Caki2 (cell line): ENCODE measurements at regions not wholly inside any gene's neighbourhood (a gene's known extent, or its start where the extent isn't known, plus 50 kb on each side); places are given as distances from the start of the nearest gene placed in this dataset.
A peak's percentile ranks its signal among the peaks of the same experiment; 100 is the strongest.

Experiments used
- DNase-seq: peaks from one replicate; pipeline ENCODE4 v3.0.0-alpha.2; 2015; ENCODE audit warnings: low read depth
- in situ Hi-C: cut with HindIII; loops from 2 replicates; pipeline ENCODE4 v1.10.0; 2016; ENCODE audit warnings: low sequenced_read_pairs, low pct_unique_long_range_greater_than_20kb, mixed read lengths

- DNase-seq, result no peak
- in situ Hi-C loops, result no loop called here
Observed at GRCh38 chr2:43082111-43082894, 144.1 kb downstream of the ZFP36L2 start.

GRCh38 chr2:43081131-43081765 is 145.2 kb downstream of the ZFP36L2 start:
- in situ Hi-C loops, result no loop called here
- DNase-seq, result no peak

- DNase-seq, result no peak
- in situ Hi-C loops, result no loop called here
Observed at GRCh38 chr2:43080571-43081021, 145.8 kb downstream of the ZFP36L2 start.

GRCh38 chr2:43078781-43079755 is 147.3 kb downstream of the ZFP36L2 start:
- in situ Hi-C loops, result no loop called here
- no peak for DNase-seq

- no peak for DNase-seq
- in situ Hi-C loops, result no loop called here
Observed at GRCh38 chr2:43078301-43078700, 148.1 kb downstream of the ZFP36L2 start.

- in situ Hi-C loops, result no loop called here
- no peak for DNase-seq
Observed at GRCh38 chr2:43077876-43078275, 148.5 kb downstream of the ZFP36L2 start.

- in situ Hi-C loops, result no loop called here
- no peak for DNase-seq
Observed at GRCh38 chr2:43076676-43077075, 149.7 kb downstream of the ZFP36L2 start.

- DNase-seq, result no peak
- in situ Hi-C loops, result no loop called here
Observed at GRCh38 chr2:43075811-43076585, 150.4 kb downstream of the ZFP36L2 start.

GRCh38 chr2:43075054-43075593 is 151.3 kb downstream of the ZFP36L2 start:
- in situ Hi-C loops, result no loop called here
- DNase-seq, result peak; percentile 35

GRCh38 chr2:43074592-43075053 is 151.8 kb downstream of the ZFP36L2 start:
- no peak for DNase-seq
- in situ Hi-C loops, result no loop called here

GRCh38 chr2:43074052-43074451 is 152.4 kb downstream of the ZFP36L2 start:
- in situ Hi-C loops, result no loop called here
- DNase-seq, result no peak

GRCh38 chr2:43073401-43073825 is 153.0 kb downstream of the ZFP36L2 start:
- in situ Hi-C loops, result no loop called here
- no peak for DNase-seq

GRCh38 chr2:43071599-43072550 is 154.5 kb downstream of the ZFP36L2 start:
- in situ Hi-C loops, result no loop called here
- DNase-seq, result no peak

GRCh38 chr2:43070676-43071502 is 155.5 kb downstream of the ZFP36L2 start:
- no peak for DNase-seq
- in situ Hi-C loops, result no loop called here

GRCh38 chr2:43070030-43070429 is 156.4 kb downstream of the ZFP36L2 start:
- no peak for DNase-seq
- in situ Hi-C loops, result no loop called here
